Glutamatergic neuron (in vitro differentiated cells): ENCODE measurements at regions not wholly inside any gene's neighbourhood (a gene's known extent, or its start where the extent isn't known, plus 50 kb on each side); places are given as distances from the start of the nearest gene placed in this dataset.
A peak's percentile ranks its signal among the peaks of the same experiment; 100 is the strongest.
"Not testable (repeated sequence)": the region's sequence is repeated elsewhere in the genome, so short reads cannot be mapped to it uniquely, and the experiment has no call there.

ENCODE experiments used
- DNase-seq: peaks from one replicate; pipeline ENCODE4 v3.0.0; 2022
- H3K27ac Mint-ChIP-seq: one replicate; pipeline ENCODE4 v1.8.0; 2020; ENCODE audit warnings: mild to moderate bottlenecking, mixed read lengths, inconsistent platforms; ENCODE audit not compliant: unreplicated experiment
- H3K27me3 Mint-ChIP-seq: one replicate; pipeline ENCODE4 v1.8.0; 2020; ENCODE audit warnings: mild to moderate bottlenecking, moderate library complexity, mixed read lengths, inconsistent platforms; ENCODE audit not compliant: unreplicated experiment
- H3K36me3 Mint-ChIP-seq: one replicate; pipeline ENCODE4 v1.8.0; 2020; ENCODE audit warnings: mild to moderate bottlenecking, mixed read lengths, inconsistent platforms; ENCODE audit not compliant: unreplicated experiment
- H3K4me1 Mint-ChIP-seq: one replicate; pipeline ENCODE4 v1.8.0; 2020; ENCODE audit warnings: mild to moderate bottlenecking, low read depth, mixed read lengths, inconsistent platforms; ENCODE audit not compliant: unreplicated experiment
- H3K4me3 Mint-ChIP-seq: one replicate; pipeline ENCODE4 v1.8.0; 2020; ENCODE audit warnings: mild to moderate bottlenecking, mixed read lengths, inconsistent platforms; ENCODE audit not compliant: unreplicated experiment
- H3K9me3 Mint-ChIP-seq: one replicate; pipeline ENCODE4 v1.8.0; 2020; ENCODE audit warnings: mild to moderate bottlenecking, moderate library complexity, mixed read lengths, inconsistent platforms; ENCODE audit not compliant: unreplicated experiment
- TF ChIP-seq, protein P1 (sequence below): fragments of 200-600 bp; sonication (generic); IDR thresholded peaks from one replicate; pipeline ENCODE4 v1.5.0; 2021; ENCODE audit not compliant: partially characterized antibody, unreplicated experiment

DNA sequence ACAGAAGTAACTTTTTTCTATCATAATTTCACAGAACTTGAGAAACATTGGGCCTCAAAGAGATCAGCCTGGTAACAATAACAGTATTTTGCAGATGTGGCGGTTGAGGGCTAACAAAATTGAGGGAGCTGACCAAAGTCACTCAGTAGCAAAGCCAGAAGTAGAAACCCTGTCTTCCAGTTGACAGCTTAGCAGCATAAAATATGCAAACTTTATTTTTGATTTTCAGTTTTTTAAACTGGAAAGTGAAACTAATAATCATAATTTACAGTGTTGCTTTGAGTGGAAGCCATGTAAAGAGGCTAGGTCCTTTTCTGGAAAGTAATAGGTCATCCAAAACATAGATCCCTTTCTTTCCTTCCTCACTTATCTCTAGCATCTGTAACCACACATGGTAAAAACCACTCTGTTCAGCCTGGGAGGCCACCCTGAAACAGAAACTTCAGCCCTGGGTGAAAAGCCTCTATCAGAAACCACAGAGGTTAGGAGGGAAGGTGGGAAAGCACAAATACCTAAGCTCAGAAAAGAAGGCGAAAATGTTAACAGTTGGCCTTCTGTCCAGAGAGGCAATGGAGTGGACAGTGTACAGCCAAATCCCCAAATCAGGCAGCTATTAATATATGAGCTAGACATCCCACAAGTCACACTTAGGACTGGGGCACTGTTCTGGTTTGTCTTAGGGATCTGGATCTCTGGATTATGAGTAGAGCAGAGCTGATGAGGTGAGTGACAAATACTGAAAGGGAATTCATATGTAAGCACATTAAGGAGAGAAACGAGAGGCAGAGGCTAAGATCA is 61.1 kb upstream of the ARSJ start:
- TF ChIP-seq, protein P1, sequence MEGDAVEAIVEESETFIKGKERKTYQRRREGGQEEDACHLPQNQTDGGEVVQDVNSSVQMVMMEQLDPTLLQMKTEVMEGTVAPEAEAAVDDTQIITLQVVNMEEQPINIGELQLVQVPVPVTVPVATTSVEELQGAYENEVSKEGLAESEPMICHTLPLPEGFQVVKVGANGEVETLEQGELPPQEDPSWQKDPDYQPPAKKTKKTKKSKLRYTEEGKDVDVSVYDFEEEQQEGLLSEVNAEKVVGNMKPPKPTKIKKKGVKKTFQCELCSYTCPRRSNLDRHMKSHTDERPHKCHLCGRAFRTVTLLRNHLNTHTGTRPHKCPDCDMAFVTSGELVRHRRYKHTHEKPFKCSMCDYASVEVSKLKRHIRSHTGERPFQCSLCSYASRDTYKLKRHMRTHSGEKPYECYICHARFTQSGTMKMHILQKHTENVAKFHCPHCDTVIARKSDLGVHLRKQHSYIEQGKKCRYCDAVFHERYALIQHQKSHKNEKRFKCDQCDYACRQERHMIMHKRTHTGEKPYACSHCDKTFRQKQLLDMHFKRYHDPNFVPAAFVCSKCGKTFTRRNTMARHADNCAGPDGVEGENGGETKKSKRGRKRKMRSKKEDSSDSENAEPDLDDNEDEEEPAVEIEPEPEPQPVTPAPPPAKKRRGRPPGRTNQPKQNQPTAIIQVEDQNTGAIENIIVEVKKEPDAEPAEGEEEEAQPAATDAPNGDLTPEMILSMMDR: no peak
- Mint-ChIP-seq H3K27me3 (no peaks in the 10 kb centered on the region), H3K4me1 (peaks cover 14% of the 10 kb centered on the region), H3K4me3 (no peak overlapping the region), H3K9me3 (no peaks in the 10 kb centered on the region), H3K27ac (peak overlapping the region; percentile 84), H3K36me3 (no peaks in the 10 kb centered on the region)
- DNase-seq: no peak

DNA sequence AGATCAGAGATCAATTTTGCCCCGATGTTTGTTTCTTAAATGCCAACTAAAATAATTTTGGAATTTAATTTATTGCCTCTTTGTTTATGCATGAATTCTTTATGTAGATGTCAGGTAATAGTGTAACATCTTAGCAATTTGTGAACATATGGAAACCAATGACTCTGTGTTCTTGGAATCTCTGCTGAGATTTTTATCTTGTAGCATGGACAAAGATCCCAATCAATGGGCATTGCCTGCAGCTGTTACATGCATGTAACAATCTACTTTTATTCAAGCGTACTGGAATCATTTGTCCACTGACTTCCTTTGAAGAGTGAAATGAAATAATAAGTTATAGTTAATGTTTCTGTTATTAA is 61.6 kb upstream of the ARSJ start:
- TF ChIP-seq, protein P1: no peak
- no peak overlapping the region for H3K4me3 Mint-ChIP-seq

DNA sequence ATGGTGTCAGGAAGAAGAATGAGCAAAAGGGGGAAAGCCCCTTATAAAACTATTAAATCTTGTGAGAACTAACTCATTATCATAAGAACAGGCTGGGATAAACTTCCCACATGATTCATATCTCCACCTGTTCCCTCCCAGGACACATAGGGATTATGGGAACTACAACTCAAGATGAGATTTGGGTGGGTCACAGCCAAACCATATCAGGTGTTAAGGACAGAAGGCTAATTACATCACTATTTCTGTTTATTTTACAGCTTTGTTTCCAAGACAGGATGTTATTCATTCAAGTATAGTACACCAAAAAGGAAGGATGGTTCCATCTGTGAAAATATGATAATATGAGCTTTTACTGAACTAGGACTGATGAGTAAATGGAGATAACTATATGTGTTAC is 63.7 kb upstream of the ARSJ start:
- peaks cover 7% of the 10 kb centered on the region for H3K4me1 Mint-ChIP-seq
- H3K36me3 Mint-ChIP-seq: no peaks in the 10 kb centered on the region
- DNase-seq: no peak
- no peaks in the 10 kb centered on the region for H3K9me3 Mint-ChIP-seq
- TF ChIP-seq, protein P1: no peak
- no peaks in the 10 kb centered on the region for H3K27me3 Mint-ChIP-seq
- H3K27ac Mint-ChIP-seq: no peak overlapping the region
- no peak overlapping the region for H3K4me3 Mint-ChIP-seq

More for the DNA sequence above, 61.6 kb upstream of the ARSJ start:
- H3K4me1 Mint-ChIP-seq: peaks cover 14% of the 10 kb centered on the region
- H3K27me3 Mint-ChIP-seq: no peaks in the 10 kb centered on the region
- no peak for DNase-seq
- no peaks in the 10 kb centered on the region for H3K36me3 Mint-ChIP-seq
- no peaks in the 10 kb centered on the region for H3K9me3 Mint-ChIP-seq
- peak overlapping the region; percentile 84 for H3K27ac Mint-ChIP-seq

DNA sequence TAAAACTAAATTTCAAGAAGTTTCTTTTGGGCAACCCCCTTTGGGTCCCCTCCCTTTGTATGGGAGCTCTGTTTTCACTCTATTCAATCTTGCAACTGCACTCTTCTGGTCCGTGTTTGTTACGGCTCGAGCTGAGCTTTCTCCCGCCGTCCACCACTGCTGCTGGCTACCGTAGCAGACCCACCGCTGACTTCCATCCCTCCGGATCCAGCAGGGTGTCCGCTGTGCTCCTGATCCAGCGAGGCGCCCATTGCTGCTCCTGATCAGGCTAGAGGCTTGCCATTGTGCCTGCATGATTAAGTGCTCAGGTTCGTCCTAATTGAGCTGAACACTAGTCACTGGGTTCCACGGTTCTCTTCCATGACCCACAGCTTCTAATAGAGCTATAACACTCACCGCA is 64.9 kb upstream of the ARSJ start:
- H3K4me3 Mint-ChIP-seq, H3K27me3 Mint-ChIP-seq, DNase-seq, H3K9me3 Mint-ChIP-seq, H3K36me3 Mint-ChIP-seq, H3K4me1 Mint-ChIP-seq, H3K27ac Mint-ChIP-seq: not testable (repeated sequence)

DNA sequence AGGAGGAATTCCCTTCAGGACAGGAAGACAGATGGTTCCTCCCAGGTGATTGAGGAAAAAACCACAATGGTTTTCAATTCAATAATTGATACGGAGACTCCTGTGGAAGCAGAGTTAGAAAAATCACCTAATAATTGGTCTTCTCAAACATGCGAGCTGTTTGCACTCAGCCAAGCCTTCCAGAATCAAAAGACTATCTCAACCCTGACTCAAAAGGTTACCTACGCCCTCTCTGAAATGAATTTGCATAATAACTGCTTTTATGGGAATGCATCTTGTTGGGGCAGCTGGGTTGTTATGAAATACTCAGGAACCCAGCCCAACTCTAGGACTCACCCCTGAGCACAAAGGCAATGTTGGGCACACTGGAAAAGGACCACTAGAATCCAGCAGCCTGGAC is 66.9 kb upstream of the ARSJ start:
- DNase-seq: no peak
- Mint-ChIP-seq H3K36me3 (no peaks in the 10 kb centered on the region), H3K27me3 (no peaks in the 10 kb centered on the region), H3K4me1 (no peaks in the 10 kb centered on the region), H3K4me3 (no peak overlapping the region), H3K9me3 (no peaks in the 10 kb centered on the region), H3K27ac (no peak overlapping the region)
- TF ChIP-seq, protein P1: no peak

DNA sequence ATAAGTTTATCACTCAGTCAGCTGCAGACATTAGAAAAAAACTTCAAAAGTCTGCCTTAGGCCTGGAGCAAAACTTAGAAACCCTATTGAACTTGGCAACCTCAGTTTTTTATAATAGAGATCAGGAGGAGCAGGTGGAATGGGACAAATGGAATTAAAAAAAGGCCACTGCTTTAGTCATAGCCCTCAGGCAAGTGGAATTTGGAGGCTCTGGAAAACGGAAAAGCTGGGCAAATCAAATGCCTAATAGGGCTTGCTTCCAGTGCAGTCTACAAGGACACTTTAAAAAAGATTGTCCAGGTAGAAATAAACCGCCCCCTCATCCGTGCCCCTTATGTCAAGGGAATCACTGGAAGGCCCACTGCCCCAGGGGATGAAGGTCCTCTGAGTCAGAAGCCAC is 68.7 kb upstream of the ARSJ start:
- H3K4me1 Mint-ChIP-seq, H3K27ac Mint-ChIP-seq, H3K27me3 Mint-ChIP-seq, H3K4me3 Mint-ChIP-seq, H3K36me3 Mint-ChIP-seq, H3K9me3 Mint-ChIP-seq, DNase-seq: not testable (repeated sequence)
